ENCODE measurements at regions not wholly inside any gene's neighbourhood (a gene's known extent, or its start where the extent isn't known, plus 50 kb on each side); places are given as distances from the start of the nearest gene placed in this dataset.

DNA sequence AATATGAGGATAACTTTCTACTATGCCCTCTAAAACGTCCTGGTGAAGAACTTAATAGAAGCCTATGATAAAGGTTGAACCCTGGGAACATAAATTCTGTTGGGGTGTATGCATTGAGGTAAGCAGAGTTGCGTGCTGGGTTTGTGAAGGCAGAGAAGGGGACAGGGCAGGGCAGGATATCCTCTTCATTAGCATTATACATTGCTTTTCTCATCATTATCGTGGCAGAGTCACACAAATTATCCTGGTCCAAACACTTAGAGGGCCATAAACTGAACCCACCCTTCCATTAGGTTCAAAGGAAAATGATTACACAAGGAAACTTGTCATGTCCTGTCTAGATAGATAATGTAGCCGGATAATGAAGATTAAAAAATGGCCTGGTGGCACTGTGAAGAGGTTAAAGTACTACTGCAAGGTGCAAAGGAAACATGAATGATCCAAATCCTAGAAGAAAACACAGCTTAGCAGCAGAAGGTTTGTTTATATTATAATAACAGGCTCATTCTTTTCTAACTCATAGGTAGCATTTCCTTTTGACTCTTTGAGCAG lies 189.1 kb downstream of the SPCS3 start:
- DNase-seq: no peak

GRCh38 chr4:176525576-176525975 lies 205.8 kb downstream of the SPCS3 start:
- DNase-seq: no peak

DNA sequence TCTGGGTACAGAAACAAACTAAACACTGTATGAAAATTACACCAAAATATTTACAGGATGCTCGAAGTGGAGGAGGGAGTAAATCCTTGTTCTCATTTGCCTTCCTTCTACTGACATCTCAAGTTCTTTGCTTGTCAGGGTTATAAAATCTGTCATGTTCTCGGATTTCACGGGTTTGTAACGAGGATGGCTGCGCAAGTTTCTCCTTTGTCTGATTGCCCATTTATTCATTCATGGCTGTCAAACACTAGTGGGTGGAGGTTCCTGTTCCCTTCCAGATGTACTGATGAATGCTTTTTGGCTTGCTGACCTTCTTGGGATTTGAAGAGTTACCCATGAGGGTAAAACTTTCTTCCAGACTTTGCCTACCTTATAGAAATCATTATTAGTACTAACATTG lies 206.9 kb downstream of the SPCS3 start:
- no peak for DNase-seq

DNA sequence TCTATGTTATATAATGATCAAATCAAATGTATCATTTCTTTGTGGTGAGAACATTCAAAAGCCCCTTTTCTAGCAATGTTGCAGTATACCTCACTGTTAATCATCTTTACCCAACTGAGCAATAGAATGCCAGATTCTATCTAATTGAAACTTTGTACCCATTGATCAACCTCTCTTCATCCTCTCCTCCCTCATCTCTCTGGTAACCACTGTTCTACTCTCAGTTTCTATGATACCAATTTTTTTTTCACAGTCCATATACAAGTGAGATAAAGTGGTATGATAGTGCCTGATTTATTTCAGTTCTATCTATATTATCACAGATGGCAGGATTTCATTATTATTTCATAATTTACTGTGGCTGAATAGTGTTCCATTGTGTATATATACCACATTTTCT lies 209.8 kb downstream of the SPCS3 start:
- DNase-seq: no peak

DNA sequence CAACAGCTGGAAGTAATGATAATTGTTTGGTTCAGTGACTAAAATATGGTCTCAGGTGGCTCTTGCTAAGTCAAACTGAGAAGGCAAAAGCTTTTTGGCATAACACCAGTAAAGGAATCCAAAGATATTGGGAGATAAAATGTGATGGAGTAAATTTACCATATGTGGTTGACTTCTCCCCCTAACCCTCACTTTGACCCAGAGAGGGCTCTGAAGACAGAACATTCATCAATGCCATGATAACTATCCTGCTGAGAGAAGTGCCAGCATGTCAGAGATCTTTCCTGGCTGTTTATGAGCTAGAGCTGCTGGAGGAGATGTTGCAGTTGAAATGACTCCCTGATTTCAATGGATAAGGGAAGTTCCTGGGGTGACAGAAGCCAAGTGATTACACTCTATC lies 213.4 kb downstream of the SPCS3 start:
- no peak for DNase-seq

DNA sequence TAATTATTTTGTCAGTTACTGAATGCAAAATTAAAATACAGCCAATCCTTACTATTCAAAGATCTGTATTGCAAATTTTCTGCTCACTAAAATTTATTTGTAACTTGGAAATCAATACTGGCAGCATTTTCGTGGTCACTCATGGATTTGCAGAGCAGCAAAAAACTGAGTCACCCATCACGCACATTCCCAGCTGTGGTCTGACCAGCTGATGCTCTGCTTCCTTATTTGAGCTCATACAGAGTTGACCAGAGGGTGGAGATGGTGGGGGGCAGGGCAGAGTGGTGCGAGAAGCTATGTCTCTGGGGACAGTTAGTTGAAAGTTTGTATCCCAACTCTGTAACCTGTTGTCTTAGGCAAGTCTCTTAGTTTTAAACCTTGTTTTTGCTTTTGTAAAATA lies 214.8 kb downstream of the SPCS3 start:
- peak; percentile 78 for DNase-seq

GRCh38 chr4:176538217-176538925 lies 218.6 kb downstream of the SPCS3 start:
- DNase-seq: peak; percentile 82

DNA sequence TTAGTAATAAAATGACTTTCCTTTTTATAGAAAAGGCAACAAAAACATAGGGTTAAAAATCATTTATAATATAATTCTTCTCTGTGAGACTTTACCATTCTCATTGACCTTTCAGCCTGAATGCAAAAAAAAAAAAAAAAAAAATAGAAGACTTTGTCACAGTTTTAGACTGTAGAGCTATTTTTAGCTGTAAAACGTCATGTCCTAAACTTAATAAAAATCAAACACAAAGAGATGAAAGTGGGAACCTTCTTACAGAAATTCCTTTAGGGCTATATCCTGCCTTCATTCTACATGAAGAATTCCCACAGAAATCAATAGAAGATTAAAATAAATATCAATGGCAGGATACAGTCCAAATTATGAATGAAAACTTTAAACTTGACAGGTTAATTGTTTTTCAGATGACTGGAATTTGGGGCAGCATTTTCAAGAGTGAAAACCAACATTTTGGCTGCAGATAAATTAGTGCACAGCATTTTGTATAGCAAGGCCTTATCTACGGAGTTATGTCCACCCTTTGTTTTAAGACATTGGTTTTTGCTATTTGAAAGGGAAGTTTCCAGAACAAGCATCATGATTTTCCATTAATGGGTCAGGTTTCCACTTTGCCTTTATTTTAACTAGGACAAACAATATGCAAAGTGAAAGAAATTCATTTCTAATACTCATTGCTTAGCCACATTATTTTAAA lies 219.5 kb downstream of the SPCS3 start:
- no peak for DNase-seq

GRCh38 chr4:176539785-176540175 lies 220.0 kb downstream of the SPCS3 start:
- no peak for DNase-seq

GRCh38 chr4:176540814-176541213 lies 221.0 kb downstream of the SPCS3 start:
- DNase-seq: no peak

DNA sequence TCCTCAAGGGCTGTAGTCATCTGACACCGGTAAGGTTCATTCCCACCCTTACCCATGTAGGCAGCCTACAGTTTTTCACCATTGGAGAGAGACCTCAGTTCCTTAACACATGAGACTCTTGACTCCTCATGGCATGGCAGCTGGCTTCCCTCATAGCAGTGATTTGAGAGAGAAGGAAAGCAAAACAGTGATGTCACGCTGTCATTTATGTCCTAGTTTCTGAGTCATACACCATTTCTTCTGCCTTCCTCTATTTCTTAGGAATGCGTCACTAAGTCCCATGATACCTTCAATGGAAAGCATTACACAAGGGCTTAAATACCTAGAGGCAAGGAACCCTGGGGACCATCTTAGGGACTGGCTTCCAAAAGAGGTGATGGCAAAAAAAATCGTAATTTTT lies 226.1 kb downstream of the SPCS3 start:
- DNase-seq: peak; percentile 24

DNA sequence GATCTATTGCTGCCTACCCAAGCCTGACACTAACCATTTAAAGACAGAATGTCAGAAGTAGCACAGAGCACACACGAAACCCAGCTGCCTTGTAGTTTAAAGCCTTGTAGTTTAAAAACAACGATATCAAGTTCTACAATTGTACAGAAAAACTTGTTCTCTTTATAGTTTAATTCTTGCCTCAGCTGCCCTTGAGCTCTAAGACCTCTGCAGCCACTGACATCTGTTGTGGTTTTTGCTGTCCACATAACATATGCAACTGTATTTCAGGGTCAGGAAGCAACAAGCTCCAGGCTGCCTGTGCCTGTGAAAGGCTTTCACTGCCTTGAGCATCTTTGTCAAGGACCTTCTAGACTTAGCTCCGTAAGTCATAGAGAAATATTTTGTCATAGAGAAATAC lies 227.2 kb downstream of the SPCS3 start:
- peak; percentile 70 for DNase-seq

- peak; percentile 70 for DNase-seq
Measured at GRCh38 chr4:176548571-176548970, 228.8 kb downstream of the SPCS3 start.

DNA sequence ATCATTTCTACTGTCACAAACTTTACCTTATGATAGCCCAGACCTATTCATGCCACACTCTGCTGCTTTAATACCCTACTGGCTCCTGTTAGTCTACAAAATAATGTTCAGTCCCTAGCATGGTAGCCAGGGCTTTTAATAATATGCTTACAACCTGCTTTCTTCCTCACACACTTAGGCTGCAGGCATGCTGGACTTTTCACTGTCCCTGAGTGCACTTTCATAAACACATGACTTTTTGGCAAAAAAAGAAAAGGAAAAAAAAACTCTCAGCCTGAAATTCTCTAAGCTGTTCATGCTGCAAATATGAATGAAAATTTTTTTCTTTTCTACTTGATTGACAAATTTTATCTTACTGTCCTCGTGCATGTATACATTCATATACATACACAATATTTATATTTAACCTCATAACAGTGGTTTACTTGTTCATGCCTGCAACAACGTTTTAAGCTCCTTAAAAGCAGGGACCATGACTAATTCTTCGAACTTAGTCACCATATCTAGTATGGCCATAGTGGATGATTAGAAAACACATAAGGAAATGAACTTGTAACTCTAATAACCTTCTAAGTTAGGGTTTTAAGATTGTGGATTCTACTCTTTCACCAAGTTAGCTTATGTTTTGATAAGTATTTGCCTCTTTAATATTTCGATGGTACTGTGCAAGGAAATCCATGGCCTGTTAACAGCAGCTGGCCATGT lies 229.5 kb downstream of the SPCS3 start:
- DNase-seq: peak; percentile 49

GRCh38 chr4:176558661-176559060 lies 234.1 kb downstream of the VEGFC start:
- DNase-seq: no peak

DNA sequence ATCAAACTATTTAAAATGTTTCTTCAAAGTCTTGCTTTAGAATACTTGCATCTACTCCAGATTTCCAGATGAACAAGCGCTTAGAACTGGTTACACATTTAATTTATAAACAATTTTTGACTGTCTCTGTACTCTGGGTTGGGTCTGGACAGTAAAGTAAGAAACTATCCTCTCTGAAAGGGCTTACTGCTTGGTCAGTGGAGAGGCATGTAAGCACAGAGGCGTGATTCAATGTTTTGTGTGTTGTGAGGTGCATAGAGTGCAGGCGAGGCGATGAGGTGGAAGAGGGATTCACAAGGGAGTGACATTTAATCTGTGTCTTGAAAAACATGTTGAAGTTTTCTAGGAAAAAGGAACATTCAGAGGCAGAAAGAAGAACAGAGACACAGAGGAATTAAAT lies 231.4 kb downstream of the VEGFC start:
- DNase-seq: no peak

DNA sequence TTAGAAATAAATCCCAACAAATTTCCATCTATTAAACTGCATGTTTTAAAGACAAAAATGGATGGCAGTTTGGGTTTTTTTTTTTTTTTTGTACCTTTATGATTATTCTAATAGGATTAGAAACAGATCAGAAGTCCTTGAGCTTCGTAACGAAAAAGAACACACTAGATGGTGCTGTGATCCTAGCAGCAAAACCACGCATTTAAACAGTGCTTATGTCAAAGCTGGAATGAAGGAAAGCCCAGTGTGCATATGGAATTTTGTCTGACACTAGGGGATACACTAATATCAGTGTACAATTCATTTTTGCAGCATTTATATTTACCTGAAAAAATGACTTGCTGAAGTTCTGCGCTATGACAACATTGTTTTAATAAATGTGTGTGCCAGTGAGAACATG lies 229.1 kb downstream of the VEGFC start:
- no peak for DNase-seq

DNA sequence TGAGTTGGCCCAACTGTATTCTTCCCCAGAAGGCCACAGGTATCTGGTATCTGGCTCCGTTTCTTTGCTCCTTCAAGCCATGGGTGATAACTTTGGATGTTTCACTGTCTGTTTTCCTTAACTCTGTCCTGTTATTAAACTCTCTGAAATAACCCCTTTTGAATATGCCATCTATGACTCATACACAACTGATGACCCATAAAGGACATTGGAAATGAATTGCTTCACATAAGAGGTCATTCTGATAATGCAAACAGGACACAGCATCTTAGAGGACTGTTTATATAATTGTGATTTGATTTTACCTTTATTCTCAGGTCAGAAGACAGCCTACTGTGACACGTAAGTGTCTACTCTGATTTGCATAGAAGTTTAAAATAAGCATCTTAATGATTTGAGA lies 227.7 kb downstream of the VEGFC start:
- DNase-seq: no peak

GRCh38 chr4:176566769-176567168 lies 226.0 kb downstream of the VEGFC start:
- DNase-seq: no peak

GRCh38 chr4:176568238-176568637 lies 224.5 kb downstream of the VEGFC start:
- DNase-seq: no peak

GRCh38 chr4:176569301-176569700 lies 223.4 kb downstream of the VEGFC start:
- peak; percentile 7 for DNase-seq

GRCh38 chr4:176571206-176571605 lies 221.5 kb downstream of the VEGFC start:
- DNase-seq: no peak

- peak; percentile 11 for DNase-seq
Measured at GRCh38 chr4:176575141-176575730, 217.5 kb downstream of the VEGFC start.

Measured in HCEC 1CT (cell line).